ENCODE measurements at regions not wholly inside any gene's neighbourhood (a gene's known extent, or its start where the extent isn't known, plus 50 kb on each side); places are given as distances from the start of the nearest gene placed in this dataset.

DNA sequence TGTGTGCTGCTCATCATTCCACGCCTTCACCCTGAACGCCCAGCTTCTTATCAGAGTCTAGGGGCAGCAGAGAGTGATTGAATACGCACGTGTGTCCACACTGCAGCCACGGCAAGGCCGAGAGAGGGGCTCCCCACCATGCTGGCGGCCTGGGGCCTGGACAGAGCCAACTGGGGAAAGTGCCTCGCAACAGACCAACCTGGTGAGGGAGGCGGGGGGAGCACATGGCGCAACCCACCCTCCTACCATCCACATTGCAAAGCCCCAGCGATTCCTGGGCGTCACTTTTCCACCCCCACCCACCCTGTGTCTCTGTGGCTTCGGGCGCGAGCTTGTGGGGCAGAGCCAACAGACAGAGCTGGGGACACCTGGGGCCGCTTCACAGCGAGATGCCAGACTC is 66.4 kb upstream of the DUSP22 start:
- DNase-seq (ENCODE audit: low spot score), result no peak

DNA sequence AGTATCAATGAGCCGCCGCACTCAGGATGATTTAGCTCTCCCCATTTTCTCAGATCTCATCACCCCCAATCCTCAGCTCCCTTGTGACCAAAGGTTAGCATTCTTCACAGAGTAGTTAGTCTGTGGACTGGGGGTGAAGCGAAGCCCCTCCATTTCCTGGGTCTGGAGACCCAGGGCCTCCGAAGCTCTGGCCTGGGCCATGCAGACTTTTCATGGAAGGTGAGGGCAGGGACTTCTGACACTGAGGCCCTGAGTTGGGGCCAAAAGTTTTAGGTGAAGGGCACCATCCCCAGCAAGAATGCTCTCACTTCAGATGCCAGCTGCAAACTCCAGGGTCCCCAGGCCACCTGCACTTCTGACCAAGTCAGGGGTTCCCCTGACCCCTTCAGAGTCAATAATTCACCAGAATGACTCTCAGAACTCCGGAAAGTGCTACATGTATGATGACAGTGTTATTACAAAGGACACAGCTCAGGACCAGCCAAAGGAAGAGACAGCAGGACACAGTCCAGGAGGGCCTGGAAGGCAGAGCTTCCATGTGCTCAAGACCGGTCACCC is 65.7 kb upstream of the DUSP22 start:
- no peak for DNase-seq (ENCODE audit: low spot score)

DNA sequence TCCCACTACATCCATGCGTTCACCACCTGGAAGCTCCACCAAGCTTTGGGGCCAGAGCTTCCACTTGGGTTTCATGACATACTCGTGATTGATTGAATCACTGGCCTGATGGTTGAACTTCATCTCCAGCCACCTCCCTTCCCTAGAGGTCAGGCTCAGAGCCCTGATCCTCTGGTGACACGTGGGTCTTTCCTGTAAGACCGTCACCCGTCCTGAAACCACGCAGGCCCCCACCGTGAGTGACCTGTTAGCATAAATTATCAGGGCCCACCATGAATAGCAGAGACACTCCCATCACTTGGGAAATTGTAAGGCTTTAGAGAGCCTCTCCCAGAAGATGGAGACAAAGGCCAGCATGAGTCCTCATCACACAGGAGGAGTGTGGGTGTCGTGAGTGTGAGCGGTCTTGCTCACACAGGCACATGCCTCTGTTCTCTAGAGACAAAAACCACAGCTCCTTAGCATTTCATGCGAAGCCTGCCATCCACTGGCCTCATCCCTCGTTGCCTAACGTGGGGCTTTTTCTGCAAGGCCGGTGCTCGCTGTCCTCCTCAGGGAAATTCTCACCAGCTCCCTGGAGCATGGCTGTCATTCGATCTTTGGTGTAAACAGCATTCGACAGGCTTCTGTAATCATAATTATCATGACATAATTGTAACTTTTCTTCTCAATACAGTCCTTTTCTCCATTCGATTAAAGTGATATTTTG is 65.1 kb upstream of the DUSP22 start:
- DNase-seq (ENCODE audit: low spot score), result no peak

DNA sequence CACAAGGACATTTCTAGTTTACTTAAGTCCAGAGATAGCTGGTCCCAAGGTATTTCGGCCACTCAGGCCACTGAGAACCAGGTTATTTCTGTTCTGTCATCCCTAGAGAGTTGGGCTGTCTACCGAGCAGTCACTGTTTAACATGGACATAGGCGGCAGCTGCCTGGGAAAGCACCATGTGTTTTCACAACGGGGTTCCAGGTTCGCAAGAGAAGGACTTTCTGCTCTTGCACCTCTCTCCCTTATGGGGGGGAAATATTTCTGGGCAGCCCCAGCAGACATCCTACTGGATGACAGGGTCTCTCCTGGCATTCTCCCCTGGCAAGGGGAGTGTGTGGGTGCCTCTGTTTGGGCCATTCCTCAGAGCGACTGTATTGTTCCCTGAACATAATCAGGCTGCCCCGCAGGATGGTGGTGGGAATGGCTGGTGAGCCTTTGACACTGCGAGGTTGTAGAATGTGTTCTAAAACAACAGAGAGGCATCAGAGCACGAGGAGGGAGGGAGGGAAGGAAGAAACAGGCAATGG is 64.4 kb upstream of the DUSP22 start:
- DNase-seq (ENCODE audit: low spot score), result no peak

DNA sequence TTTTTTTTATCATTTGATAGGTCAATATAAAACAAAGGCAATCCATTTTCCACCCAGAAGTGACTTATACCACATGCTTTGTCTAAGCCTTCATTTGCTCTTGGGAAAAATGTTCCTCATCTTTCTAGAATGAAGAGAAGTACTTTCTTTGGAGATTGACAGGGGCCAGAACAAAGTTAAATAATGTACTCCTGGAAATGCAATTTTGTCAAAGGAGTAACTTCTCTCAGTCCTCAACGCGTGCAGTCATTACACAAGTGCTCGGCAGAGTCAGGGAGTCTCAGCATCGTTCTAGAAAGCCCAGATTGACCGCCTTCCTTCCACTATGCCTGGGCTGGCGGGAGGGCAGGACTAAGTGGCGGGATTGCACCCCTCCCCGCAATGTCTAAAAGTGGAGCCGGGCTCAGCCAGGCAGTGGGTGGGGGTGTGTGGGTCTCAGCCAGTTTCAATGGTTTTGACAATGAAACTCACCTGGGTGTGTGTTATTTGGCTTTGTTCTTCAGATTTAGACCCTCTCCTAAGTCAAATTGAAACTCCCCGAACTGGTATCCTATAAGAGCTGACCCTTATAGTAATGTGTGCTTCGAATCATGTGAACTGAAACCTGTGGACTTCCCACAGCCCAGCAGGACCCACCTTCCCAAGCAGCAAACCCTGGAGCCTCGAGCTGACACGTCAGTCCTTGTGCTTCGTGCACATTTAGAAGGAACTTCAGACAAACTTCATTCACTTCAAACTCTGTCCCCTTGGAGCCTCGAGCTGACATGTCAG is 63.2 kb upstream of the DUSP22 start:
- no peak for DNase-seq (ENCODE audit: low spot score)

DNA sequence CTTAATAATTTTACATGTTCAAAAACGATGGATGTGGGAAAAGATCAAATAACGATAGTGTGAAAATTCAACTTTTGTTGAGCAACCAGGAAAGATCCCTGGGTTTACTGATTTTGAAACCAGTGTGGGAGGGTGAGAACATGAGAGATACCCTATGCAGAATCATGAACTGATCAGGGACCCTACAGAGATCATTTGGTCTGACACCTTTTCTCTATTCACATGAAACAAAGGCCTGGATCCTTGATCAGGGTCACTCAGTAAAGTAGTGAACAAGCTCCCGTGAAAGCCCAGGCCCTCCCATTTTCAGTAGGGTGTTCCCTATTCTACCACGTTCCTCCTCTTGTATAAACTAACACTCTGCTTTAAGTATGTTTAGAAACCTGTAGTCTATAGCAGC is 60.5 kb upstream of the DUSP22 start:
- no peak for DNase-seq (ENCODE audit: low spot score)

DNA sequence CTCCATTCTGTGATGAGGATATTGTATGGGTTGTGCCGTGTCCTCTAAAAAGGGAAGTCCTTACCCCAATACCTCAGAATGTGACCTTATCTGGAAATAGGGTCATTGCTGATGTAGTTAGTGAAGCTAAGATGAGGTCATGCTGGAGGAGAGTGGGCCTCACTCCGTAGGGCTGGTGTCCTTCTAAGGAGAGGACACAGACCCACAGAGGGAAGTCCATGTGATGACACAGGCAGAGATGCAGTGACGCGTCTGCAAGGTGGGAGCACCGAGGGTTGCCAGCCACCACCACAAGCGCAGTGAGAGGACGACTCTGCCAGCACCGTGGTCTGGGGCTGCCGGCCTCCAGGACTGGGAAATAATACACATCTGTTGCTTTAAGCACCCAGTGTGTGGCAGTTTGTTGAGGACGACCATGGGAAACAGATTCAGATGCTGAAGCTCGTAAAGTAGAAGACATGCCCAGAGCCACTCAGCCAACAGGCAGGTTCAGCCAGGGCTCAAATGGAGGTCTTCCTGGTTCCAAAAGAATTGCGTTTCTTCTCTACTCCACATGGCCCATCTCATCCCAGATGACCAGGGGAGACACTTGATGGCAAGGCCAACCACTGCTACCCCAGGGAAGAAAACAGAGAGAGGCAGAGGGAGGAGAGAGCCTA is 59.2 kb upstream of the DUSP22 start:
- DNase-seq (ENCODE audit: low spot score), result no peak

DNA sequence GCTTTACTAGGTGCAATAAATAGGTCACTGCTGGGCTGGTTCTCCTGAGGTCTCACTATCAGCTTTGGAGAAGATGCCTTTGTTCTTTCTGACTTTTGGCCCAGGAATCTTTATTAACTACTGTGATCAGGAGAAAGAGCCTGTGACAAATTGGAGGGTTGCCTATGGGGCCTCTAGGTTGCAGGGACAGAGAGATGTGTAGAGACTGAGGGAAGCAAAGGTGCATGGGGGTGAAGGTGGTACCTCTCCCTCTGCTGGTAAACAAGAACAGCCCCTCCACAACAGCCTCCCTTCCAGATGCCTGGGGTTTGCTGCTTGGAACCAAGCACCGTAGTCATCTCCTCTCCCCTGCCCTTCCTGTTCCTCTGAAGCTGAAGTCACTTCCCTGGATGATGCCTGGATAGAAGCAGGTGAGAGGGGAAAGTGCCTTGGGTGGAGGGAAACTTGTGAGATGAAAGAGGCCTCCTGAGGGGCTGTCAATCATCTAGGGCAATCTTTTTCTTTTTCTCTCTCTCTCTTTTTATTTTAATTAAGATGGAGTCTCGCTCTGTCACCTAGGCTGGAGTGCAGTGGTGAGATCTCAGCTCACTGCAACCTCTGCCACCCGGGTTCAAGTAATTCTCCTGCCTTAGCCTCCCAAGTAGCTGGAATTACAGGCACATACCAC is 57.4 kb upstream of the DUSP22 start:
- DNase-seq (ENCODE audit: low spot score), result no peak

DNA sequence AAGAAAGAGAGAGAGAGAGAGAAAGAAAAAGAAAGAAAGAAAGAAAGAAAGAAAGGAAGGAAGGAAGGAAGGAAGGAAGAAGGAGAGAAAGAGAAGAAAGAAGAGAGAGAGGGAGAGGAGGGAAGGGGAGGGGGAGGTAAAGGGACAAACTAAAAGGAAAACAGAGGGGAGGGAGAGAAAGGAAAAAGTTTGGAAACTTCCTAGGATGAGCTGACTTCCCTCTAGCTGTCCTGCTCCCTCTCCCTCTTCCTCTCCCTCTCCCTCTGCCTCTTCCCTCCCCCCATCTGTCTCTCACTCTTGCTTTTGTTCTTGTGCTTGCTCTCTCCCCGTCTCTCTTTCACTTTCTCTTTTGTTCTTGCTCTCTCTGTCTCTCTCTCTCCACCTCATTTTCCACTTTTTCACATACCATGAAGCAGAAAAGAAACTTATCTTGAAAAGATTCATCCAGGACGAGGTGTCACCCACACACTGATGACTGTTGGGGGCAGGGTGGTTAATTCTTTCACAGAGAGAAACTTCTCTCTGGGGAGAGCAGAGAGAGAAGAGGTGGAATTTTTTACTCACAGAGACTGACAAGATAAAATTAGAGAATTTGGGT is 56.4 kb upstream of the DUSP22 start:
- DNase-seq (ENCODE audit: low spot score), result peak; percentile 61

DNA sequence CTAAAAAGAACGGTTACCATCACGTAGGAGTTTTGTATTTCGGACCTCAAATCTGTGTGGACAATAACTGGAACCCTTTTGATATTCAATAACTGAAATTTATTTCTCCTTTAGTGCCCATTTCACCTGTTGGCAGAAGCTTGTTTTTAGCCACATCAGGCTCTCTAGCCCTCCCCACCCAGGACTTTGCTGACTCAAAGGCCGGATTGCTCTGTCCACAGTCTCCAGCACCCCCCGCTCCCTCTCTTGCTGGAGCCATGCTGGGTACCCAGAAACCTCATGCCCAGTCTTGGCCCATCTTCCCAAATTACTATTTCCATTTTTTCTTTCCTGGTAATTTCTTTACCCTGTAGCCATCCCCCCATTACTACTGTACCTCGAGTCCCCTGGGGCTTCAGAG is 55.8 kb upstream of the DUSP22 start:
- DNase-seq (ENCODE audit: low spot score), result no peak

DNA sequence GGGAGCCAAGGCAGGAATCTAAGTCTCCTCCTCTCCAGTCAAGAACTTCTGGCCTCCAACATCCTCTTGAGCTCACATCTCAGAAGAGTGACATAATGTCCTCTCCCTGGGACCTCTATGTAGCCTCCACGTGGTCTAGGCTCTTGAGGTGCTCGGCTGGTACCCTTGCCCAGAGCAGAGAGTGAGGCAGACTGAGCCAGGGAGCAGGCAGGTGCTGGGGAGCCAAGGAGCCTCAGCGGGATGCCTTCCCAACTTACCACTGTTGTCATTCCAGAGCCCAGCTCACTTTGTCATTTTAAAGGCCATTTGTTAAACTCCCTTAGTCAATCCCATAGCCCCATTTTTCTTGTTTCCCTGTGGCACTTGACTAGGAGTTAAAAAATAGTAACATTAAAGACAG is 52.1 kb upstream of the DUSP22 start:
- DNase-seq (ENCODE audit: low spot score), result no peak

DNA sequence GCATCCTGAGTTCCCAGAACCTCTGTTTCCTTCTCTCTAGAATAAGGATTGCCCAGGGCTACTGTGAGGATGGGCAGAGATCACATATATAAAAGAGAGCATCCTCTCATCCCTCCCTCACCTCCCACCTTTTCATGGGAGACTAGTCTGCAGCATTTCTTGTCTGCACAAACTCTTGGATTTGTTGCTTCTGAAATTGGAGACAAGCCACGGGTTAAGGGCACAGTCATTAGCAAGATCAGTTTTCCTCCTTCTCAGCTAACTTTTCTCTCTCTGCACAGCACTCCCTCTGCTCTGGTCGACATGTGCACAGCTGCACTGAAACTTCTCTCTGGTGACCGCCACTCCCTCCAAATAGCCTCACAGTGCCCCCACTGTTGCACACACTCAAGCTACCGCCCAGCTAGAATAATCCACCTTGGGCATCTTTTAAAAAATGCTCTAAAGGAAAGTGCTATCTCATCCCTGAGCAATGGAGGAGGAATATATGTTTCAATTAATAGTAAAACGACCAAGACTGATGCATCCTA is 50.9 kb upstream of the DUSP22 start:
- no peak for DNase-seq (ENCODE audit: low spot score)

Measured in A172 (cell line).